GM18502 (cell line): ENCODE measurements at regions not wholly inside any gene's neighbourhood (a gene's known extent, or its start where the extent isn't known, plus 50 kb on each side); places are given as distances from the start of the nearest gene placed in this dataset.

ENCODE experiments used
- ATAC-seq: cut with Tn5 transposase; IDR thresholded peaks from one replicate; pipeline ENCODE4 v1.9.1; 2021; ENCODE audit warnings: mild to moderate bottlenecking; ENCODE audit not compliant: unreplicated experiment, poor library complexity

DNA sequence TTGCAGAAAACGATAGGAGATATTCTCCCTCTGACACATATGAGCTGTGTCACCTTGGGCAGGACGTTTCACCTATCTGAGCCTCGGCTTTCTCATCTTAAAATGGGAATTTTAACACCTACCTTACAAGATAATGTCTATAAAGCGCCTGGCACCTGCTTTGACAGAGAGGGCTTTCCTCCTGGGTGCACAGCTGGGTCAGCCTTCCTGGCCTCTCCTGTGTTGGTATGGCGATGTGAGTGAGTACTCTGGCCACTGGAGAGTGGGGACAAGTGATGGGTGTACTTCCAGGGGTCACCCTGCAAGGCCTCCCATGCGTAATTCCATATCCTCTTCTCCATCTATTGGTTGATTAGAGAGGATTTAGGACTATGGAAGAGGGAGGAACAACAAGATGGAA, 113.1 kb upstream of the SMIM23 start:
- no peak for ATAC-seq

DNA sequence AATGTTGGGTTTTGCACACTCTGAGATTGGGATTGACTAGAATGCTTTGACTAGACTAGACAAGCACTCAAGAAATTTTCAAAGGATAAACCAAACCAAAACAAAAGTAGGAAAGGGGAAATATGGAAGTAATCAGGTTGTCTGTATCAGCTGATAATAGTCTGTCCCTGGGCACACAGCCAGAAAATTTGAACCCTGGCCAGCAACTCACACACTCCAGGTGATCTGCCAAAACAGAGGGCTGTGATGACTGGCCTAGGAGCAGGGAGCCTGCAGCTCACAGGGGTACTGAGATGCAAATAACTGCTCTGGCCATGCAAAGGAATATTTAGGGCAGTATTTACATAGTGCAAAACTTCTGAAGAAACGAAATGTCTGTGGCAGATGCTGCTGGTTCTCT, 112.3 kb upstream of the SMIM23 start:
- ATAC-seq, result no peak

DNA sequence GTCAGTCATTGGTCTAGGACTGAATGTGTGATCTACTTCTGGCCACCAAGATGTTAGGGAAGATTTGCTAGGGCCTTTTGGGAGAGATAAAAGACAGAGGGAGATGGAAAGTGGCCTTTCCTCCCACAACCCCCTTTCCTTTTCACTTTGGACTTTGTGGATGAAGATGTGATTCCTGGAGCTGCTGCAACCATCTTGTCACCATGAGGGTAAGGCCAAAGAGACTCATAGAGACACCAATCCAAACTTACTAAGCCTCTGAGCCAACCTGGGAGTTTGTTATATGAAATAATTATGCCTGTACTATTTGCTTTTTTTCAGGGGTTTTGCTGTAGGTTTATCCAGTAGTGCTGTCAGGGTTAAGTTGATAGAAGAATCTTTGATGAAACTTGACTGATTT, 111.8 kb upstream of the SMIM23 start:
- no peak for ATAC-seq

DNA sequence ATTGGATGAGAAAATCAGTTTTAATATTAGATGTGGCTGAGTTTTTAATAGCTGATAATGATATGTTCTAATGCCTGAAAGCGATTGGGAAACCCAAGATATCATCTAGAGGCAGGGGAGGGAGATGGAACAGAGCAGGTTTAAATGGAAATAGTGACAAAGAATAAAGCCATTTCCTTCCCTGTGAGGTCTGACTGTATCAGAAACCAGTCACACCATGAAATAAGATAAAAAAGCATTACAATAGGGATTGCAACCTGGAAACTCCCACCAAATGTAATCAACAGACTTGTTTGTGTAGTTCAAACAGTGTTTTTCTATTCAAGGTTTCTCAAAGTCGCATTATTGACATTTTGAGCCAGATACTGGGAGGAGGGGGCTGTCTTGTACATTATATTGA, 110.1 kb upstream of the SMIM23 start:
- ATAC-seq, result no peak

DNA sequence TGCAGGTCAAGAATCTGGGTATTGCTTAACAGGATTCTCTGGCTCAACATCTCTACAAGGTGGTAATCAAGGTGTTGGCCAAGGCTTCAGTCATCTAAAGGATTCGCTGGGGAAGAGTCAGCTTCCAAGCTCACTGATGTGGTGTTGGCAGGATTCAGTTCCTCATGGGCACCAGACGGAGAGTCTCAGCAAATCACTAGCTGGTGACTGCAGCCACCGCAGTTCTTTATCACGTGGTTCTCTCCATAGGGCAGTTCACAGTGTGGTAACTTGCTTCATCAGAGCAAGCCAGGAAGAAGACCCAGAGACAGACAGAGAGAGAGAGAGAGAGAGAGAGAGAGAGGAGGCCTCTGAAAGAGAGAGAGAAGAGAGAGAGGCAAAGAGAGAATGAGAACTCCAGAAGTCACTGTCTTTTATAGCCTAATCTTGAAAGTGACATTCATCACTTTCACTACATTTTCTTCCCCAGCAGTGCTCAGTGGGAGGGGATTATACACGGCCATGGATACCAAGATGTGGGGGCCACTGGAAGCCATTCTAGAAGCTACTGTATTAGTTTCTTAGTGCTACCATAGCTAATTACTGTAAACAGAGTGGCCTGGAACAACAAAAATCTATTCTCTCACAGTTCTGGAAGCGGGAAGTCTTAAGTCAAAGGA, 109.2 kb upstream of the SMIM23 start:
- no peak for ATAC-seq

DNA sequence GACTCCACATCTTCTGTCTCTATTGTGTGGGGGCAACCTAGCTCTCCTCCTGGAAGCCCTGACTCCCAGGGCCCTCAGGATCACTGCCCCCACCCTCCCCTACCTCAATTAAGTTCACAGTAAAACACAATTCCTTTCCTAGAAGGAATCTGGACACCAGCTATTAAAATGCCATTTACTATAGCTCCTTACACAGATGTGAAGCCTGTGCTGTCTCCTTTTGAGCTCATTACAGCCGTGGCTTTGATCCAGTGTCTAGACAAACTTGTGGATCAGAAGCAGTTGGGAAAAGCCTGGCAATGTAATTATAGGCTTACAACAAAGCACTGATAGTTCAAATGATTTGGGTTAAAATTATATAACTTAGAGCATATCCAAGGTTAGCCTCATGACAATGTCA, 107.0 kb upstream of the SMIM23 start:
- no peak for ATAC-seq

DNA sequence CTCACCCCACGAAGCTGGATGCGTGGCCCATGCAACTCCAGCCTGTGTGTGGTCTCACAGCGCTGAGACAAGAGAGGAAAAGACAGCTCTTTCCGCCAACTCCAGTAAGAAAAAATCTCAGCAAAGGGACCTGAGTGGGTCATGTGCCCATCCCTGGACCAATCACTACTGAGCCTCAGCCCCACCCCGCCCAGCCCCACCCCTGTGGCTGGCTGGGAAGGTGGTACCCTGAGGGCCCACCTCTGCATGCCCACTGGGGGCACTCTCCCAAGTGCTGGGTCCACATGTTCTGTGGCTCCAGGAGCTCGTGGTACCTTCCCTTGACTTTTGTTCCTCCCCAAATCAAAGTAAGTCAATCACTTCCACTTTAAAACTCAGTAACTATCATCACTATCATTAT, 105.1 kb upstream of the SMIM23 start:
- ATAC-seq, result no peak

DNA sequence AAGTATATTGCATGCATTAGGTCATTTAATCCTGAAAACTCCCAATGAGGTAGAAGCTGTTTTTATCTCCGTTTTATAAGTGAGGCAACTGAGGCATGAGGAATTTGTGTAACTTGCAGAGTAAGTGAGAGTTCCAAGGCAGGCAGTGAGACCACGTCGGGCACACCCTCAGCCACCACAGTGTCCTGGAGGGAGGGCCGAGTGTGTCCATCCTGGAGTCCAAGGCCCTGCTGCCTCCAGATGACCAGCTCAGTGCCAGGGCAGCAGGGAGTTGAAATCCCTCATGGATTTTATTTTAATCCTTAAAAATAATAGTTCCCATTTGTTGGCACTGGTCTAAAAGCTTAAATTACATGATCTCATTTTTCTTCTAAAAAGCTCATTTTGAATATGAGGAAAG, 104.6 kb upstream of the SMIM23 start:
- ATAC-seq, result no peak

DNA sequence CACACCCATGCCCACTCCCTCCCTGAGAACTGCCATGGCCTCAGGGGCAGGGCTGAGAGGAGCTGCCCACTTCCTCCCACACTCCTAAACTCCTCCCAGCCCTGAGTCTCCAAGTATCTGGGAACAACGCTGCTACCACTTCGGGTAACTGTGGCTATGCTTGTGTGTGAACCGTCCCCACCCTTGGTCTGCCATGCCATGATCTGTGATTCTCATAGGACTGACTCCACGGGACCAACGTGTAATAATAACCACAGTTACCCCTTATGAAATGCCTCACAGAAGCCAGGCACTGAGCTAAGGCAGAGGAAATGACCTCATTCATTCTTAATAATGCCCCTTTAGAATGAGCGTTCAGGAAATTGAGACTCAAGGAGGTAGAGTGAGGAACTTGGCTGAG, 103.9 kb upstream of the SMIM23 start:
- no peak for ATAC-seq

DNA sequence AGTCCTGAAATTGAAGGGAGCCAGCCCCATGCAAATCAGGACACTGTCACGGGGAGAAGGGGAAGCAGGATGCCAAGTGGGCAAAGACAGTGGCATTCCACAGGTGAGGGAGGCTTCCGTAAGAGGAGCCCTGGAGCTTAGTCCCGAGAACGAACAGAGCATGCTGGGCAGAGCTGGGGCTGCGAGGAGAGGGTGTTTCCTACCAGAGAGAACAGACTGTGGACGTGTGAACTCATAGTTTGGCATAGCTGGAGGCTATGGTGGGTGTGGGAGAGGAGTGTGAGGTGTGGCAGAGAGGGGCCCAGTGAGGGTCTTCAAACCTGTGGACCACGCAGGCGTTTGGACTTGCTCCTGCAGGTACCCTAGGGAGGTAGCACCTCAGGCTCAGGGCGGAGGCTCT, 102.8 kb upstream of the SMIM23 start:
- no peak for ATAC-seq

DNA sequence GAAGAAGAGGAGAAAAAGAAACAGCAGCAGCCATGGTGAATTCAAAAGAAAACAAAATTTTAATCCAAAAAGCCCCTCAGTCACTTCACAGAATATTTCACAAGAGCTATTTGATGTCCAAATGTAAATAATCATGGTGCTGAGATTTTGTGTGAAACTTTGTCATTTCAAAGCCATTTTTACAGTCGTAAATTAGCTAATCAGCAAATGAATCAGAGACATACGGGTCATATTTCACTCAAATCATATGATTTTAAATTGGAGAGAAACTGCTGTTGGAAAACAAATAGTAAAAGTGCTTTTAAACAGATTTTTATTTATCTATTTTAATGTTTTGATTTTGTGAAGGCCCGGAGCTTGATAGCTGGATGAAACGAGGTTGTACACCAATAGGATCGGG, 101.4 kb upstream of the SMIM23 start:
- no peak for ATAC-seq

DNA sequence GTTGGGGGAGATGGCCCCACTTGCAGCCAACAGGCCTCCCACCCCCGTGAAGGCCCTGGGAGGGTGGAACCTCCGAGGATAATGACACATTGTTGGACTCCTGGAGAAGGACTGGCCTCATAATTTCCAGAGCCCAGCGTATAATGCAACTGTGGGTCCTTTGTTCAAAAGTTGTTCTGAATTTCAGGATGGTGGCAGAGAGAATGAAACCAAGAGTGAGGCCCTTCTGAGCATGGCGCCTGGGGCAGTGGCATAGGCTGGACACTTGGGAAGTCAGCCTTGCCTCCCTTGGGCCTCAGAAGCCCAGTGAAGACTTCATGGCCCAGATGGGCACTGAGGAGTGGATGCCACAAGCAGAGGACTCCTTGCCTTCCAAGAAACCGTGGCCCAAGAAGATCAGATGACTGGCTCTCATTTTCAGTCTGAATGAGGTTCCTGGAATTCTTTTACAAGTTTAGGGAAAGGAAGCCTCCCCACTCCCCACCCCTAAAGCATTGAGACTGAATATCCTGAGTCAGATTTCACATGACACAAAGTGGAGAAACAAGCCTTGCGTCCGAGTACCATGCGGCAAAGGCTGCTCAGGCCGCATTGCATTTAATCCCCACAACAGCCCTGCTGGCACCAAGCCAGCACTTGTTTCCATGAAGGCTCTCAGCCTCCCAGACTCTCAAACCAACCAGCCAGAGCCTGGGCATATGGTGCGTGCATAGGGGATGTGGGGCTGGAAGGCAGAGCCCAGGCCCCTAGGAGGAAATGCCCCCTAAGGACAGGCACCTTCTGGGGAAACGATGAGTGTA, 96.7 kb upstream of the SMIM23 start:
- no peak for ATAC-seq

DNA sequence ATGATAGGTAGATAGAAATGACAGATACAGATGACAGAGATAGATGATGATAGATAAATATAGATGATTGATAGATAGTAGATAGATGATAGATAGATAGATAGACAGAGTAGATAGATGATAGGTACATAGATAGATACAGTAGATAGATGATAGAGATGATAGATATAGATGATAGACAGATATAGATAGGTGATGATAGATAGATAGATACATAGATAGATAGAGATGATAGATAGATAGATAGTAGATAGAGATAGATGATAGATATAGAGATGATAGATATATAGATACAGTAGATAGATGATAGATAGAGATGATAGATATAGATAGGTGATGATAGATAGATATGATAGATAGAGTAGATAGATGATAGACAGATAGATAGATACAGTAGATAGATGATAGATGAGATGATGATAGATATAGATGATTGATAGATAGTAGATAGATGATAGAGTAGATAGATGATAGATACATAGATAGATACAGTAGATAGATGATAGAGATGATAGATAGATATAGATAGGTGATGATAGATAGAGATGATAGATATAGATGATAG, 95.7 kb upstream of the SMIM23 start:
- no peak for ATAC-seq

DNA sequence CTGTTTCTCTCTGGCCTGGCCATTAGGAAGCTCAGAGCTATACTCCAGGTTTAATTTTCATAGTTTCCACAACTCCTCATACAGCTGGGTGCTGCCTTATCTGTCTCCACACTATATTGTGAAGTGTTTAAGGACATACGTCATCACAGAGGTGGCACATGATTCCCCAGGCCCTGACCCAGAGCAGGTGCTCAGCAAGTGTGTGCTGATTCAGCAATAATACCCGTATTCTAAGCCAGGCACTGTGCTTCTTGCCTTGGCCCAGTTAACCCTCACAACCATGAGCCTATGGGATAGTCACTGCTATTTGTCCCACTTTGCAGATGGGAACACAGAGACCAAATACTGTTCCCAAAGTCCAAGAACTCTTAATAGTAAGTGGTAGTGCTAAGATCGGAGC, 93.5 kb upstream of the SMIM23 start:
- ATAC-seq, result no peak

DNA sequence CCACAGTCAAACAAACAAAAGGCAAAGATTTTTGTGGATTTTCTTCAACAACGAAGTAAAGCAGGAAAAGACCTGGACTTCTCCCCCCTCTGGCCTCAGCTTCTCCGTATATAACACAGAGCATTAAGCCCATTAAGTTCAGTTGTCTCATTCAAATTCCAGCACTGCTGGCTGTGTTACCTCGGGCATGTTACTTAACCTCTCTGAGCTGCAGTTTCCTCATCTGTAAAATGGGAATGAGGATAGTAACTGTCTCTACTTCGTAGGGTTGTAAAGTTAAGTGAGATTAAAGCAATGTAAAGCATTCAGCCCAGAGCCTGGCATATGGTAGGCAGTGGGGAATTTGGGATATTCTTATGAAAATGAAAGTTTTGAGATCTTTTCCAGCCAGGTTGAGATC, 92.7 kb upstream of the SMIM23 start:
- ATAC-seq, result no peak

DNA sequence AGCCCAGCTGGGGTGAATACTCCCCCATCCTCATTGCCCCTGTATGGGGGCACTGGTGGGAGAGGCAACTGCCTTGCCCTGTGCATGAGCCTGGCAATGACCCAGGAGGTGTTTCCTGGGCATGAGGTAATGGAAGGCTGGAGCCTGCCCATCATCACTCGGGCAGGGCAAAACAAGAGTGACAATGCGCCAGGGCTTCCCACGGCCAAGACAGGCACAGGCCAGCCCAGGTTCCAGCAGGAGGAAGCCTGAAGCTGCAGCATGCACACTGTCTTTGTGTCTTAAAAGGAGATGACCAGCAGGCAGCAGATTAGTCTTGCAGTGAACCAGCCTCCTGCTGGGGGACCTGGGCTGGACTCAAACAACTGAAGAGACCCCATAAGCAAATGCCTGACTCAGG, 92.2 kb upstream of the SMIM23 start:
- no peak for ATAC-seq

DNA sequence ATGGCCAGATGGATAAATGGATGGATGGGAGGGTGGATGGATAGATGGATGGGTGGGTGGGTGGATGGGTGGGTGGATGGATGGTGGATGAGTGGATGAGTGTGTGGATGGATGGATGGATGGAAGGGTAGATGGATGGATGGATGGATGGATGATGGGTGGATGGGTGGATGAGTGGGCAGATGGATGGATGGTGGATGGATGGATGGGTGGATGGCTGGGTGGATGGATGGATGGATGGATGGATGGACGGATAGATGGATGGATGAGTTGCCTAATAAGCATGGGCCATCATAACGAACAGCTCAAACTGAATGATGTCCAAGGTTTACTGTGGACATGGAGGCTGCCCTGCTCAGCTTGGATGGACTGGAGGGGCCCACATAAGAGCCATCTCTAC, 89.8 kb upstream of the SMIM23 start:
- no peak for ATAC-seq

DNA sequence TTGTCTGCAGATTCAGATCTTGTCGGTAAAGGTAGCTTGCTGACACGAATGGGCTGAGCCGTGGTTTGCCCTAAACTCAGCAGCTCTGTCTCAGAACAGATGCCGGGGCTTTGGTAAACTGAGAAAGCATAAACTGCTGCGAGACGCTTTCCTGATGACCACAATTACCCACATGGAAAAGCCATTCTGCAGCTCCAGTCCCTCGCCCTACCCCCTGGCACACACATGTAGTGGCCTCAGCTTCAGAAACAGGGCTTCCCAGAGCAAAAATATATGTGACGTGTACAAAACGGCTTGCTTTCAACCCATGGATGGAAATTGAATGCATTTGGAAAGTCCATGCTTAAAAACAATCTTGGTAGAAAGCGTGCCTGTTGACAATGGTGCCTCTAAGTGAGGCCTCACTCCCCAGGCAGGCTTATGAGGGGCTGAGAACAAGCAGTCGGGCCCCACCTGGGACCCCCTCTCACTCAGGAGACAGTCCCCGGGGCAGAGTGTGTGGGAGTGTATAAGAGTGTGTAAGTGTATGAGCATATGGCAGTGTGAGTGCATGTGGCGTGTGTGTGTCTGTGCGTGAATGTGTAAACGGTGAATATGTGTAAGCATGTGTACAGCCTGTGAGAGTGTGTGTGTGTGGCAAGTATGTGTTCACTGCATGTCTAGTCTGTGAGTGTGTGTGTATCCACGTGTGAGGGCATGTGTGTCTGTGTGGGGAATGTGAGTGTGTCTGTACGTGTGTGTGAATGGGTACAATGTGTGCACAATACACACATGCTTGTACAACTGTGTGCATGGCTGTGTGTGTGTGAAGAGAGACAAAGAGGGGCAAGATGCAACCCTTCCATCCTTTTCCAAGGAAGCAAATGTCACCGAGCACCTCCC, 88.2 kb upstream of the SMIM23 start:
- ATAC-seq, result no peak

DNA sequence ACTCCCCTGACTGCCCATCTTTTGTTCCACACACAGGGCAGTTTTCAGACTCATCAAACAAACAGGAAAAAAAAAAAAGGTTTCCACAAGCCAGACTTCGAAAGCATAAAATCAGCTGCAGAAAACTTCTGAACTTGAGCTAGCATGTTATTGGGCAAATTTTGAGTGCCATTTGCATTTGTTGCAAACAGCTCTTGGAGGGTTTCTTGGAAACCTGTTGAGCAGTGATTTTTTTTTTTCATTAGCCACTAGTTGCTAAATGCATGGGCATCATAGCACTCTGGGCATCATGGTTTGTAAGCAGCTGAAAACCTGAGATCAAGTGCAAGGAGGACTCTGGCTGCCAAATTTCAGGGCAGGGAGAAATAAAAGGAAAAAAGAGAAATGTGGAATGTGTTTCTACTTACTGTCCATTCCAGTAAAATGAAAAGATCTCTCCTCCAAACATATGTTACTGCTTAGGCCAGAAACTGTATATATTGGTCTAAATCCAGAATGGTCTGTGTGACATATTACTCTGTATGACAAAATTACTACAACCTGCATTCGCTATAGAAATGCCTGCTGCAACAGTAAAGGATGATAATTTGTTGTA, 85.2 kb upstream of the SMIM23 start:
- ATAC-seq, result no peak

DNA sequence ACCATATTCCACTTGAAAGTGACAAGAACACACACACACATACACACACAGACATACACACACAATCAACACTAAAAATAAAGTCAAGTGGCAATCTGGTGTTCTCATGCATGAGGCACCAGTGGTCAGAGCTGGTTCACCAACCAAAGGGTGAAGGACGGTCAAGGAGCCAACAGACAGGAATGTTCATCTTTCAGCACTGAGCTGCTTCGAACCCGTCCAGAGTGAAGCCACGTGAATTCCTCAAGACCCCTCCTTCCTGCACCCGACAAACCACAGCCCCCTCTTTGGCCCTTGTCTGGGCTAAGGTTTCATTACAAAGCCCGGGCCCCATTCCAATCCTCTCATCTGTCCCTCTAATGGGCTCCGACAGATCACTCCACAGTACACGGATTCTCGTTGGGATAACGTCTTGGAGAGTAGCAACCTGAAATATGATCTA, 84.5 kb upstream of the SMIM23 start:
- ATAC-seq, result no peak
